ENCODE measurements at regions not wholly inside any gene's neighbourhood (a gene's known extent, or its start where the extent isn't known, plus 50 kb on each side); places are given as distances from the start of the nearest gene placed in this dataset.

GRCh38 chr11:44445500-44446365, 119.7 kb upstream of the CD82 start:
- no peak for TF ChIP-seq CTCF (conservative IDR thresholded peaks at IDR 0.05)
- peak; percentile 80 for DNase-seq
- no peak overlapping the region for H3K23ac ChIP-seq (ENCODE audit: insufficient read length, low read depth, low read length)
- H3K9me3 ChIP-seq (ENCODE audit: control insufficient read depth, low read depth, low read length): no peaks in the 10 kb centered on the region
- H4K91ac ChIP-seq (ENCODE audit: insufficient read length, low read depth, low read length): no peak overlapping the region
- no peak overlapping the region for H4K5ac ChIP-seq (ENCODE audit: insufficient read length, low read depth, low read length)
- no peak overlapping the region for H3K4me2 ChIP-seq (ENCODE audit: insufficient read depth, insufficient read length, low read length)
- no peak overlapping the region for H3K18ac ChIP-seq (ENCODE audit: insufficient read length, low read depth, low read length)
- no peak overlapping the region for H3K14ac ChIP-seq (ENCODE audit: insufficient read depth, low read length)
- peaks cover 5% of the 10 kb centered on the region; the same call in 1 of the 2 replicates for H3K4me1 ChIP-seq (ENCODE audit: insufficient read depth, low read length)
- no peak overlapping the region for H3K27ac ChIP-seq (ENCODE audit: insufficient read length, low read depth, low read length)
- H3T11ph ChIP-seq (ENCODE audit: low read length): no peak overlapping the region
- no peak overlapping the region for H4K8ac ChIP-seq (replicated peaks; ENCODE audit: insufficient read length, low read depth, low read length)
- H3K4me3 Mint-ChIP-seq: no peak overlapping the region; a peak in 1 of 5 replicates
- no CpG with 5 or more reads among the region's 9 CpGs for WGBS (ENCODE audit: extremely low coverage, insufficient read length, low lambda C conversion rate)
- no peaks in the 10 kb centered on the region for H3K79me1 ChIP-seq (ENCODE audit: insufficient read depth, low read depth, low read length, poor library complexity, severe bottlenecking)
- H2AK5ac ChIP-seq (ENCODE audit: insufficient read length, low read length): no peak overlapping the region
- no peak overlapping the region; a peak in 1 of 7 replicates for H3K27ac Mint-ChIP-seq
- H2BK12ac ChIP-seq (ENCODE audit: insufficient read length, low read depth, low read length): no peak overlapping the region
- H3K23me2 ChIP-seq (ENCODE audit: insufficient read length, low read depth, low read length, poor library complexity, severe bottlenecking): no peaks in the 10 kb centered on the region
- peaks cover 10 to 12% of the 10 kb centered on the region in 2 experiments; a peak in 4 of 5 replicates for H3K9me3 Mint-ChIP-seq
- H3K4me1 Mint-ChIP-seq: peaks cover 16 to 21% of the 10 kb centered on the region in 2 experiments
- peaks cover 14% of the 10 kb centered on the region for H3K27me3 Mint-ChIP-seq (ENCODE audit: low read depth)
- H3K9ac ChIP-seq (ENCODE audit: extremely low read depth, insufficient read length, low read length): no peak overlapping the region
- no peaks in the 10 kb centered on the region for H3K79me2 ChIP-seq (ENCODE audit: insufficient read depth, low read length)
- no peak overlapping the region for H2BK20ac ChIP-seq (ENCODE audit: low read depth, low read length, poor library complexity, severe bottlenecking)
- H3K56ac ChIP-seq (ENCODE audit: insufficient read length, low read depth, low read length): no peak overlapping the region
- H2BK15ac ChIP-seq (ENCODE audit: low read depth, low read length): no peak overlapping the region
- no peaks in the 10 kb centered on the region for H3K27me3 ChIP-seq (ENCODE audit: insufficient read depth, low read length)
- H3K36me3 Mint-ChIP-seq (ENCODE audit: insufficient read depth in 1 of 3, low read depth in 3 of 3): no peaks in the 10 kb centered on the region
- no peak overlapping the region for H2AFZ ChIP-seq (ENCODE audit: low read length)
- H4K20me1 ChIP-seq (ENCODE audit: control insufficient read depth, insufficient read depth, insufficient read length): no peaks in the 10 kb centered on the region
- H2BK120ac ChIP-seq (ENCODE audit: low read depth, low read length, poor library complexity, severe bottlenecking): no peak overlapping the region
- no peak overlapping the region for H3K4ac ChIP-seq (ENCODE audit: low read depth, low read length)
- no peak overlapping the region for H2BK5ac ChIP-seq (ENCODE audit: insufficient read length, low read length)
